SH-SY5Y (cell line): ENCODE measurements at regions not wholly inside any gene's neighbourhood (a gene's known extent, or its start where the extent isn't known, plus 50 kb on each side); places are given as distances from the start of the nearest gene placed in this dataset.

Experiments used
- GATA2 ChIP-seq: IDR thresholded peaks from 2 replicates; pipeline ENCODE4 v1.6.1; 2011; ENCODE audit warnings: mild to moderate bottlenecking, low read depth, low read length
- GATA3 ChIP-seq: IDR thresholded peaks from 2 replicates; pipeline ENCODE4 v1.6.1; 2011; ENCODE audit warnings: low read depth, mild to moderate bottlenecking, low read length, moderate library complexity

DNA sequence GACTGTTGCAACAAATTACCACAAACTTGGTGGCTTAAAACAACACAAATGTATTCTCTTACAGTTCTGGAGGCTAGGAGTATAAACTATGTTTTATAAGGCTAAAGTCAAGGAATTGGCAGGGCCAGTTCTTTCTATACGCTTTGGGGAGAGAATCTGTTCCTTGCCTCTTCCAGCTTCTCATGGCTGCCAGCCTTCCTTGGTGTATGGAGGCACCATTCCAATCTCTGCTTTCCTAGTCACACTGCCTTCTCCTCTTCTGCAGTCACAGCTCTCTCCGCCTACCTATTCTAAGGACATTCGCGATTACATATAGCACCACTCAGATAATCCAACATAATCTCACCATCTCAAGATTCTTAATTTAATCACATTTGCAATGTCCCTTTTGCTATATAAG, 140.4 kb upstream of the GNAO1 start:
- TF ChIP-seq GATA2: no peak
- TF ChIP-seq GATA3: no peak
